Astrocyte of the spinal cord (primary cell): ENCODE measurements at regions not wholly inside any gene's neighbourhood (a gene's known extent, or its start where the extent isn't known, plus 50 kb on each side); places are given as distances from the start of the nearest gene placed in this dataset.

ENCODE experiments used
- DNase-seq: peaks from one replicate; pipeline ENCODE4 v3.0.0; 2011; ENCODE audit warnings: low read depth, low spot score
- H3K4me3 ChIP-seq: 2 replicates; pipeline ENCODE4 v1.5.1; 2011; ENCODE audit warnings: low read depth, mild to moderate bottlenecking, low read length, moderate library complexity
- in situ Hi-C: cut with HindIII; loops from 2 replicates; pipeline ENCODE4 v1.10.0; 2017; ENCODE audit warnings: low sequenced_read_pairs
- TF ChIP-seq, protein P1 (sequence below): IDR thresholded peaks from 2 replicates; pipeline ENCODE4 v1.5.1; 2012; ENCODE audit warnings: low read depth, mild to moderate bottlenecking, low read length, inconsistent platforms

DNA sequence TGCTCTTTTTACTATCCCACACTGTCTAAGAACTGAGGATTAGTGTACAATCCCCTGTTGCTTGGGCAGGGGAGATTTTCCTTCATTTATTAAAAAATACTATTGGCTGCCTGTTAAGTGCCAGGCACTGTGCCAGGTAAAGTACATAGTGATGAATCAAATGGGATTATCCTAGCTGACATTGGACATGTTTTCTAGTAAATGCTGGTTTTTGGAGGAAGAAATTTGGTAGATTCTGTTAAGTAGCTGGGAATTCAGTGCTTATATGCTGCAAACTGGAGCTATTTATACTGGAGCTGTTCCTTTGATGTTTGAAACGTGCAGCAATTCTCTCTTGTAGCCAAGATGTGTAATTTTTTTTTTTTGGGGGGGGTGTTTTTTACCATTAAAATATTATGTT is 299.6 kb downstream of the EMP1 start:
- H3K4me3 ChIP-seq: no peak overlapping the region
- in situ Hi-C loops: no loop called here
- TF ChIP-seq, protein P1, sequence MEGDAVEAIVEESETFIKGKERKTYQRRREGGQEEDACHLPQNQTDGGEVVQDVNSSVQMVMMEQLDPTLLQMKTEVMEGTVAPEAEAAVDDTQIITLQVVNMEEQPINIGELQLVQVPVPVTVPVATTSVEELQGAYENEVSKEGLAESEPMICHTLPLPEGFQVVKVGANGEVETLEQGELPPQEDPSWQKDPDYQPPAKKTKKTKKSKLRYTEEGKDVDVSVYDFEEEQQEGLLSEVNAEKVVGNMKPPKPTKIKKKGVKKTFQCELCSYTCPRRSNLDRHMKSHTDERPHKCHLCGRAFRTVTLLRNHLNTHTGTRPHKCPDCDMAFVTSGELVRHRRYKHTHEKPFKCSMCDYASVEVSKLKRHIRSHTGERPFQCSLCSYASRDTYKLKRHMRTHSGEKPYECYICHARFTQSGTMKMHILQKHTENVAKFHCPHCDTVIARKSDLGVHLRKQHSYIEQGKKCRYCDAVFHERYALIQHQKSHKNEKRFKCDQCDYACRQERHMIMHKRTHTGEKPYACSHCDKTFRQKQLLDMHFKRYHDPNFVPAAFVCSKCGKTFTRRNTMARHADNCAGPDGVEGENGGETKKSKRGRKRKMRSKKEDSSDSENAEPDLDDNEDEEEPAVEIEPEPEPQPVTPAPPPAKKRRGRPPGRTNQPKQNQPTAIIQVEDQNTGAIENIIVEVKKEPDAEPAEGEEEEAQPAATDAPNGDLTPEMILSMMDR: no peak
- no peak for DNase-seq

DNA sequence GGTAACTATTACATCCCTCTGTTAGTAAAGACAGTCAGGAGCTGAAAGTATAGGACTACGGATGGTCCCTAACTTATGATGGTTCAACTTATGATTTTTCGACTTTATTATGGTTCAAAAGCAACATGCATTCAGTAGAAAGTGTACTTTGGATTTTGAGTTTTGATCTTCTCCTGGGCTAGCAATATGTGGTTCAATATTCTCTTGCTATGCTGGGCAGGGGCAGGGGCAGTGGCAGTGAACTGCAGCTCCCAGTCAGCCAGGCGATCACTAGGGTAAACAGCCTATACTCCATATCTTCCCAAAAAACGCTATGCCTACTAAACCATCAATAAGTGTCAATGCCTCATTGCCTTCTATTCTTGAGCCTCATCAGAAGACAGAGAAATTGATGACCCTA is 292.7 kb downstream of the EMP1 start:
- H3K4me3 ChIP-seq: no peak overlapping the region
- in situ Hi-C loops: no loop called here
- no peak for DNase-seq
- TF ChIP-seq, protein P1: no peak

DNA sequence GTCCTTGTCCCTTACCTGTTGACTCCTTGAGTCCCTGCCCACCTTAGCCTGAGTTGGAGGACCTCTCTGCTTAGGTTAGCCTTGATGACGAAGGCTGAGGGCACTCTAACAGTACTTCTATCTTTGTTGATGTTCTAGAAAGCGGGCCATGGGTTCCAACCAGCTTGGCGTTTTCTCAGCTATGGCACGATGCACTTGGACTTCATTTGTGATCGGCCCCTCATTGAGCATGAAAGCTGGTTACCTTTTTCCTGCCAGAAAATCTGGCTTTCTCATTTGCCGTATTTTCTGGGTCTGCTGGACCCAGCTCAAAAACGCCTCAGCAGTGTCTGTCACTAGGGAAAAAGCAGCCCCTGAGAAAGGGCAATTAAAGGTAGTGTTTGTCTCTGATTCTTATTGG is 290.8 kb downstream of the EMP1 start:
- TF ChIP-seq, protein P1: no peak
- in situ Hi-C loops: no loop called here
- DNase-seq: no peak
- no peak overlapping the region for H3K4me3 ChIP-seq

DNA sequence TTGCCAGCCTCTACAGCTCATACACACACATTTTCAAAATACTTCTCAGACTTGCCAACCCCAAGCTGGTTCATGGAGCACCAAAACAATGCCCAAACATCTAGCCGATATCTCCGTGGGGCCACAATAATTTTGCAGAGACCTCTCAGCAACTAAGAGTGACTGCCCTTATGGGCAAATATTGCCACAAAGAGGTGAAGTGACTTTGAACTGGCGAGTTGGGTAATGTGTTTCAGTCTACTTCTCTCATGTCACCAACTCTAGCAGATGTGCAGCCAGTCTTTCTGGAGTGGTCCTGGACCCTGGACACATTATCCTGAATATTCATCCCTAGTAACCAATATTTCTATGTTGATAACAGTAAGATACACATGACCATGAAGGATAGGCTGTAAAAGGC is 290.3 kb downstream of the EMP1 start:
- TF ChIP-seq, protein P1: no peak
- DNase-seq: no peak
- no peak overlapping the region for H3K4me3 ChIP-seq
- in situ Hi-C loops: no loop called here

DNA sequence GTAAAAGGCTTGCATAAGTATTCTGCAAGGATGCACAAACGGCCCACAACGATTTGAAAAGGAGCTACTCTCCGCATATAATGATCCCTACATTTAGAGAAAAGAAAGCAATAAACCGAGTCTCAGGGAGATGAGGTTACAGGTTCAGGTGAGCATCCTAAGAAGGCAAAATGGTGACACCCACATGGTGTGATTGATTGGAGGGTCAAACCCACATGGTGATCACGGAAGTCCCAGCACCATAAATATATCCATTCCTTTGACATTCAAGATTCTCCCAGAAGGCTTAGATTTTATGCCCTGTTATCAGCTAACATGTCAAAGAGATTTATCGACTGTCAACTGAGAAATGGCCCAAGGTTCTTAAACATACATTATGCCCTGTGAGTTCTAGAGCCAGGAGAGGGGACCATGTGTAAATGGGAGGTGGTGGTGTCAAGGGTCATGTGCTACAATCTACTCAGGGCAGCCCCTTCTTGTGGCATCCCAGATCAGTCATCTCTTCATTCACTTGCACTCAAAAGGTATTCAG is 282.2 kb downstream of the EMP1 start:
- in situ Hi-C loops: no loop called here
- no peak overlapping the region for H3K4me3 ChIP-seq
- DNase-seq: no peak
- TF ChIP-seq, protein P1: no peak

DNA sequence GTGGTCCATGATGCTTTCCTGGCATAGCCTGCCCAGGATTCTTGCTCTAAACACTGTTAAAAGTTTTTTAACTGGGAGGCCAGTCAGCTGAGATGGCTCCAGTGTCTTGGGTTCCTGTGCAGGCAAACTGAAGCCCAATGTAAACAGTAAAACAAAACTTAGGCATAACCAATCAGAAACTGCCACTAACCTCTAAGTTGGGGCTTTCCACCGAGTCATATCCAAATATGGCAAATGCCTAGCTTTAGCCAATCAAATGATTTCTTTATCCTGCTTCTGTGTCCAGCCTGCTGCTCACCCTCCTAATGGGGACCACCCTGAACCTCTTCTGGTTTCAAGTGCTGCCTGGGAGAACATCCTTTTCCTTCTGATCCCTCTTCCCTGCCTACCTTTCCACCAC is 277.9 kb downstream of the EMP1 start:
- TF ChIP-seq, protein P1: no peak
- in situ Hi-C loops: no loop called here
- no peak overlapping the region for H3K4me3 ChIP-seq
- DNase-seq: no peak

DNA sequence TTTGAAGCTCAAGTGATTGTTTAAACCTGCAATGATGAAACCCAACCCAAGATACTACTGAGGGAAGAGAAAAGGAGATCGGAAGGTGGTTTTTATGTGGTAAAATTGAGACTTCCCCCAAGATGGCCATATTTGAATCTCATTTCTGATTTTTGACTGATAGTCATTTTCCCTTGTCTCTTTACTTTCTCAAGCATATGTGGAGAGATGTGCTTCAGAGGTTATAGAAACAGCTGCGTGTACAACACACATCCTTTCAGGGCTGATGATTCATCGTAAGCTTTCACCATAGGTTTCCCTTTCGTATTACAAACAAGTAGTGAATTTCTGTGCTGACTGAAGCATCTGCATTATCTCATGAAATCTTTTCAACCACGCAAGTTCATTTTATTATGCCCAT is 276.2 kb downstream of the EMP1 start:
- DNase-seq: peak; percentile 11
- no peak overlapping the region for H3K4me3 ChIP-seq
- TF ChIP-seq, protein P1: no peak
- in situ Hi-C loops: no loop called here
